HepG2 (cell line): ENCODE measurements at regions not wholly inside any gene's neighbourhood (a gene's known extent, or its start where the extent isn't known, plus 50 kb on each side); places are given as distances from the start of the nearest gene placed in this dataset.

Source experiments
- ATAC-seq: fragments of 200-7000 bp; cut with Tn5 transposase; 3 replicates; pipeline ENCODE4 v1.9.1; 2020; ENCODE audit warnings: mild to moderate bottlenecking, moderate library complexity
- BruUV-seq: library from RNA; stranded (reverse); fragments of 400-500 nt; replicated peaks from 2 replicates; lab custom pipeline; 2021; lab: Mats Ljungman, UMichigan
- CTCF ChIA-PET: fragments of 300-600 bp; formaldehyde crosslinking; extraction: SDS; loops from one replicate; lab custom pipeline; 2021; ENCODE audit warnings: low total read pairs, inconsistent platforms, low intra/inter-chr PET ratio; lab: Yijun Ruan, JAX
- POLR2A ChIA-PET: fragments of 350-600 bp; sonication (Branson Sonifier 250); formaldehyde crosslinking; loops from one replicate; lab custom pipeline; 2020; ENCODE audit warnings: antibody characterized with exemption, inconsistent platforms; lab: Yijun Ruan, JAX
- DNase-seq: peaks from one replicate; pipeline ENCODE4 v3.0.0-alpha.2; 2015; ENCODE audit warnings: low spot score
- FAIRE-seq: peaks from 3 replicates; lab custom pipeline; 2011; peaks lifted over from hg19 to GRCh38; lab: Jason Lieb, UNC
- H2AFZ ChIP-seq: one replicate; pipeline ENCODE4 v1.6.1; 2011; ENCODE audit warnings: low read length, inconsistent platforms
- H3K27ac ChIP-seq: fragments of 300-600 bp; 3 replicates; pipeline ENCODE4 v1.8.0; 2011; ENCODE audit warnings: mixed run types, mild to moderate bottlenecking, mixed read lengths, low read length, inconsistent platforms; ENCODE audit not compliant: insufficient read depth; ENCODE audit errors: extremely low read length
- H3K27me3 ChIP-seq, 2 experiments: fragments of 200-600 bp in 1 of 2; 2 replicates in 1 of 2; 3 replicates in 1 of 2; pipeline versions ENCODE4 v1.6.0 to v1.8.0; 2011; ENCODE audit warnings: low read length in 2 of 2, mild to moderate bottlenecking in 2 of 2, moderate library complexity in 2 of 2, inconsistent platforms in 1 of 2; ENCODE audit not compliant: insufficient read depth in 2 of 2, control insufficient read depth in 1 of 2
- H3K36me3 ChIP-seq, 2 experiments: fragments of 200-600 bp in 1 of 2; replicated peaks in 1 of 2; 2 replicates in 1 of 2; 3 replicates in 1 of 2; pipeline versions ENCODE4 v1.5.1 to v1.8.0; 2011; ENCODE audit warnings: low read length in 2 of 2, inconsistent platforms in 1 of 2; ENCODE audit not compliant: insufficient read depth in 2 of 2, control insufficient read depth in 1 of 2
- H3K4me1 ChIP-seq: 2 replicates; pipeline ENCODE4 v1.5.1; 2012; ENCODE audit warnings: low read length, inconsistent platforms; ENCODE audit not compliant: insufficient read depth
- H3K4me2 ChIP-seq: 2 replicates; pipeline ENCODE4 v1.6.0; 2011; ENCODE audit warnings: low read depth, low read length, inconsistent platforms
- H3K4me3 ChIP-seq, 3 experiments: fragments of 200-600 bp in 1 of 3; sonication (generic), shearing (Covaris generic) in 1 of 3; replicated peaks in 1 of 3; 2 replicates each; pipeline ENCODE4 v1.5.1; 2011 to 2016; ENCODE audit warnings: low read length in 3 of 3, inconsistent platforms in 2 of 3, low read depth in 2 of 3, mild to moderate bottlenecking in 2 of 3, control low read depth in 1 of 3, mixed read lengths in 1 of 3; ENCODE audit not compliant: insufficient read depth in 1 of 3
- H3K79me2 ChIP-seq: one replicate; pipeline ENCODE4 v1.6.1; 2011; ENCODE audit warnings: low read length, inconsistent platforms; ENCODE audit not compliant: insufficient read depth
- H3K9ac ChIP-seq: 2 replicates; pipeline ENCODE4 v1.6.0; 2011; ENCODE audit warnings: mild to moderate bottlenecking, low read depth, low read length, inconsistent platforms; ENCODE audit not compliant: insufficient read depth
- H3K9me3 ChIP-seq: 2 replicates; pipeline ENCODE4 v1.5.1; 2012; ENCODE audit warnings: mild to moderate bottlenecking, low read length
- H4K20me1 ChIP-seq: 2 replicates; pipeline ENCODE4 v1.6.0; 2011; ENCODE audit warnings: inconsistent platforms, mild to moderate bottlenecking, low read length, moderate library complexity; ENCODE audit not compliant: insufficient read depth
- FOSL1 ChIP-seq: sonication (generic); formaldehyde crosslinking; IDR thresholded peaks from 2 replicates; pipeline ENCODE4 v1.9.0; 2021; ENCODE audit warnings: missing genetic modification reagents, borderline replicate concordance
- JUN ChIP-seq: sonication (generic); formaldehyde crosslinking; IDR thresholded peaks from 2 replicates; pipeline ENCODE4 v1.4.0; 2020; ENCODE audit warnings: mild to moderate bottlenecking, missing genetic modification reagents
- MAFG ChIP-seq: sonication (generic); formaldehyde crosslinking; IDR thresholded peaks from 2 replicates; pipeline ENCODE4 v1.5.1; 2020; ENCODE audit warnings: mild to moderate bottlenecking, missing genetic modification reagents
- PCBP1 ChIP-seq: fragments of 200-400 bp; formaldehyde crosslinking; IDR thresholded peaks from 2 replicates; pipeline ENCODE4 v1.6.1; 2017; ENCODE audit warnings: mild to moderate bottlenecking, low read depth, low read length, borderline replicate concordance
- SIX4 ChIP-seq: sonication (generic); formaldehyde crosslinking; IDR thresholded peaks from 2 replicates; pipeline ENCODE4 v1.4.0; 2020; ENCODE audit warnings: missing genetic modification reagents
- ZBTB1 ChIP-seq: sonication (generic); formaldehyde crosslinking; IDR thresholded peaks from 2 replicates; pipeline ENCODE4 v1.4.0; 2020; ENCODE audit warnings: missing genetic modification reagents, borderline replicate concordance
- ZNF232 ChIP-seq: sonication (generic); formaldehyde crosslinking; IDR thresholded peaks from 2 replicates; pipeline ENCODE4 v1.4.0; 2020; ENCODE audit warnings: missing genetic modification reagents, borderline replicate concordance
- ZNF367 ChIP-seq: sonication (generic); formaldehyde crosslinking; IDR thresholded peaks from 2 replicates; pipeline ENCODE4 v1.4.0; 2020; ENCODE audit warnings: missing genetic modification reagents, borderline replicate concordance
- WGBS: methylation state at CpG from one replicate; pipeline ENCODE4 v1.1.6; 2017; ENCODE audit warnings: low lambda C conversion rate; 5-methylcytosine and 5-hydroxymethylcytosine counted together
- in situ Hi-C: cut with HindIII; loops from 2 replicates; pipeline ENCODE4 v1.10.0; 2017; ENCODE audit warnings: low pct_unique_long_range_greater_than_20kb; ENCODE audit not compliant: extremely low pct_ligation_motif_present
- intact Hi-C: fragments of 100-400 bp; cut with micrococcal nuclease; formaldehyde crosslinking; loops from one replicate; pipeline ENCODE4 v1.10.0; 2022; ENCODE audit not compliant: unreplicated experiment
- TF ChIP-seq, protein P1 (sequence below): sonication (generic); formaldehyde crosslinking; IDR thresholded peaks from 2 replicates; pipeline ENCODE4 v1.4.0; 2020; ENCODE audit warnings: low read depth, mild to moderate bottlenecking, missing genetic modification reagents
- TF ChIP-seq, protein P2 (sequence below): sonication (generic); formaldehyde crosslinking; conservative IDR thresholded peaks from 2 replicates; pipeline ENCODE4 v1.8.0; 2022; ENCODE audit warnings: missing genetic modification reagents
- TF ChIP-seq, protein P3 (sequence below): sonication (generic); formaldehyde crosslinking; IDR thresholded peaks from 2 replicates; pipeline ENCODE4 v1.9.0; 2021; ENCODE audit warnings: missing genetic modification reagents, borderline replicate concordance
- TF ChIP-seq, protein P4 (sequence below): sonication (generic); formaldehyde crosslinking; IDR thresholded peaks from 2 replicates; pipeline ENCODE4 v1.5.1; 2020; ENCODE audit warnings: missing genetic modification reagents, mild to moderate bottlenecking, borderline replicate concordance

DNA sequence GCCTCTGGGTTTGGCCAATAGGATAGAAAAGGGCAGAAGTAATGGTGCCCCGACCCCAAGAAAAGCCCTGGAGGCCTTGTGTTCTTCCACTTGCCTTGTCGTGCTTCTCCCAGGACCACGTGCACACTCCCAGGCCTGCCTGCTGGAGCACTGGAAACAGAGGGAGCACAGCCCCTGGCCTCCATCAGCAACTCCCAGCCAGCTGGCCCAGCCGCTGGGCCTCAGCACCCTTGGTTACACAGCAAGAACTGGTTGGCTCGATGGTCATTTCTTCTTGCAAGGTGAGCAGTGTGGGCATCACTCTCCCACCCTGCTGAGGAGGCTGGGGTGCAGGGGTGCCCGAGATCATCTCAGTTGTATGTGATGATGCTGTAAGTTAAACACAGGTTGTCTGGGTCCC, 69.2 kb upstream of the CST7 start:
- no peaks in the 10 kb centered on the region for H4K20me1 ChIP-seq
- H3K9me3 ChIP-seq, result no peaks in the 10 kb centered on the region
- H3K4me3 ChIP-seq, result no peak overlapping the region
- TF ChIP-seq ZNF232 (CRISPR knock-in tag) (no peak), MAFG (CRISPR knock-in tag) (no peak), PCBP1 (no peak), JUN (CRISPR knock-in tag) (no peak), SIX4 (no peak)
- TF ChIP-seq, protein P1, sequence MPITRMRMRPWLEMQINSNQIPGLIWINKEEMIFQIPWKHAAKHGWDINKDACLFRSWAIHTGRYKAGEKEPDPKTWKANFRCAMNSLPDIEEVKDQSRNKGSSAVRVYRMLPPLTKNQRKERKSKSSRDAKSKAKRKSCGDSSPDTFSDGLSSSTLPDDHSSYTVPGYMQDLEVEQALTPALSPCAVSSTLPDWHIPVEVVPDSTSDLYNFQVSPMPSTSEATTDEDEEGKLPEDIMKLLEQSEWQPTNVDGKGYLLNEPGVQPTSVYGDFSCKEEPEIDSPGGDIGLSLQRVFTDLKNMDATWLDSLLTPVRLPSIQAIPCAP, result no peak
- intact Hi-C loops, result no loop called here
- no peak overlapping the region for H3K9ac ChIP-seq
- in situ Hi-C loops, result no loop called here
- no peak for FAIRE-seq
- no peak for DNase-seq
- WGBS, result 1% methylated on average over 6 of the region's 6 CpGs
- no peak overlapping the region for H3K4me2 ChIP-seq
- CTCF ChIA-PET, result no interaction called here
- H3K27me3 ChIP-seq, result peaks cover 0 to 1% of the 10 kb centered on the region in 2 experiments; a peak in 1 of 5 replicates
- H3K4me1 ChIP-seq, result no peaks in the 10 kb centered on the region
- H3K27ac ChIP-seq, result no peak overlapping the region
- H3K79me2 ChIP-seq, result no peaks in the 10 kb centered on the region
- H3K36me3 ChIP-seq, result no peaks in the 10 kb centered on the region
- no peak for ATAC-seq
- POLR2A ChIA-PET, result no interaction called here
- BruUV-seq, result no TSS peak
- no peak overlapping the region for H2AFZ ChIP-seq

DNA sequence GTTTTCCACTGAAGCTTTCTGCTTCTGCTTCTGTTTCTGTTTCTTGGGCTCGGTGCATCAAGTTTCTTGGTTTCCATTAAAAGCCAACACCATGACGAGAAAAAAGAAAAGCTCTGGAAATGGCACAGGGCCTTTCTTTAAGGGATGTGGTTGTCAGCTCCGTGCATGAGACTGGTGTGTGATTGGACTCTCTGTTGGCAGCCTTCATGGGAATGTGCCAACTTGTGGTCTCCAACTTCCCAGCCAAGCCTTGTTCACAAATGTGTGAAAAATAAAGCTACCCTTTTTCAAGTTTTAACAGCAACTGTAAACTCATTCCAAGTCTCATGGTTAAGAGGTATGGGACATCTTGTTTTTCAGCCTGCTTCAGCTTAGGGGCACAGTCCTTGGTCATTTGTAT, 68.7 kb upstream of the CST7 start:
- CTCF ChIA-PET, result no interaction called here
- WGBS, result 4% methylated on average over 3 of the region's 3 CpGs
- Histone ChIP-seq H3K9ac (no peak overlapping the region), H3K4me2 (no peak overlapping the region), H3K36me3 (no peaks in the 10 kb centered on the region), H3K9me3 (no peaks in the 10 kb centered on the region), H3K27ac (no peak overlapping the region), H3K4me3 (no peak overlapping the region), H4K20me1 (no peaks in the 10 kb centered on the region), H3K27me3 (no peaks in the 10 kb centered on the region), H3K4me1 (no peaks in the 10 kb centered on the region), H3K79me2 (no peaks in the 10 kb centered on the region), H2AFZ (no peak overlapping the region)
- ATAC-seq, result no peak
- no TSS peak for BruUV-seq
- no peak for DNase-seq
- POLR2A ChIA-PET, result no interaction called here
- no peak for FAIRE-seq
- intact Hi-C loops, result no loop called here
- in situ Hi-C loops, result no loop called here
- TF ChIP-seq, protein P2, sequence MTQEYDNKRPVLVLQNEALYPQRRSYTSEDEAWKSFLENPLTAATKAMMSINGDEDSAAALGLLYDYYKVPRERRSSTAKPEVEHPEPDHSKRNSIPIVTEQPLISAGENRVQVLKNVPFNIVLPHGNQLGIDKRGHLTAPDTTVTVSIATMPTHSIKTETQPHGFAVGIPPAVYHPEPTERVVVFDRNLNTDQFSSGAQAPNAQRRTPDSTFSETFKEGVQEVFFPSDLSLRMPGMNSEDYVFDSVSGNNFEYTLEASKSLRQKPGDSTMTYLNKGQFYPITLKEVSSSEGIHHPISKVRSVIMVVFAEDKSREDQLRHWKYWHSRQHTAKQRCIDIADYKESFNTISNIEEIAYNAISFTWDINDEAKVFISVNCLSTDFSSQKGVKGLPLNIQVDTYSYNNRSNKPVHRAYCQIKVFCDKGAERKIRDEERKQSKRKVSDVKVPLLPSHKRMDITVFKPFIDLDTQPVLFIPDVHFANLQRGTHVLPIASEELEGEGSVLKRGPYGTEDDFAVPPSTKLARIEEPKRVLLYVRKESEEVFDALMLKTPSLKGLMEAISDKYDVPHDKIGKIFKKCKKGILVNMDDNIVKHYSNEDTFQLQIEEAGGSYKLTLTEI (CRISPR knock-in tag), result no peak
- TF ChIP-seq ZBTB1 (no peak), FOSL1 (CRISPR knock-in tag) (no peak), ZNF367 (CRISPR knock-in tag) (no peak)
- TF ChIP-seq, protein P3, sequence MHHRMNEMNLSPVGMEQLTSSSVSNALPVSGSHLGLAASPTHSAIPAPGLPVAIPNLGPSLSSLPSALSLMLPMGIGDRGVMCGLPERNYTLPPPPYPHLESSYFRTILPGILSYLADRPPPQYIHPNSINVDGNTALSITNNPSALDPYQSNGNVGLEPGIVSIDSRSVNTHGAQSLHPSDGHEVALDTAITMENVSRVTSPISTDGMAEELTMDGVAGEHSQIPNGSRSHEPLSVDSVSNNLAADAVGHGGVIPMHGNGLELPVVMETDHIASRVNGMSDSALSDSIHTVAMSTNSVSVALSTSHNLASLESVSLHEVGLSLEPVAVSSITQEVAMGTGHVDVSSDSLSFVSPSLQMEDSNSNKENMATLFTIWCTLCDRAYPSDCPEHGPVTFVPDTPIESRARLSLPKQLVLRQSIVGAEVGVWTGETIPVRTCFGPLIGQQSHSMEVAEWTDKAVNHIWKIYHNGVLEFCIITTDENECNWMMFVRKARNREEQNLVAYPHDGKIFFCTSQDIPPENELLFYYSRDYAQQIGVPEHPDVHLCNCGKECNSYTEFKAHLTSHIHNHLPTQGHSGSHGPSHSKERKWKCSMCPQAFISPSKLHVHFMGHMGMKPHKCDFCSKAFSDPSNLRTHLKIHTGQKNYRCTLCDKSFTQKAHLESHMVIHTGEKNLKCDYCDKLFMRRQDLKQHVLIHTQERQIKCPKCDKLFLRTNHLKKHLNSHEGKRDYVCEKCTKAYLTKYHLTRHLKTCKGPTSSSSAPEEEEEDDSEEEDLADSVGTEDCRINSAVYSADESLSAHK (CRISPR knock-in tag), result no peak
- TF ChIP-seq, protein P4, sequence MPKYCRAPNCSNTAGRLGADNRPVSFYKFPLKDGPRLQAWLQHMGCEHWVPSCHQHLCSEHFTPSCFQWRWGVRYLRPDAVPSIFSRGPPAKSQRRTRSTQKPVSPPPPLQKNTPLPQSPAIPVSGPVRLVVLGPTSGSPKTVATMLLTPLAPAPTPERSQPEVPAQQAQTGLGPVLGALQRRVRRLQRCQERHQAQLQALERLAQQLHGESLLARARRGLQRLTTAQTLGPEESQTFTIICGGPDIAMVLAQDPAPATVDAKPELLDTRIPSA (CRISPR knock-in tag), result no peak
